ENCODE measurements at regions not wholly inside any gene's neighbourhood (a gene's known extent, or its start where the extent isn't known, plus 50 kb on each side); places are given as distances from the start of the nearest gene placed in this dataset.

DNA sequence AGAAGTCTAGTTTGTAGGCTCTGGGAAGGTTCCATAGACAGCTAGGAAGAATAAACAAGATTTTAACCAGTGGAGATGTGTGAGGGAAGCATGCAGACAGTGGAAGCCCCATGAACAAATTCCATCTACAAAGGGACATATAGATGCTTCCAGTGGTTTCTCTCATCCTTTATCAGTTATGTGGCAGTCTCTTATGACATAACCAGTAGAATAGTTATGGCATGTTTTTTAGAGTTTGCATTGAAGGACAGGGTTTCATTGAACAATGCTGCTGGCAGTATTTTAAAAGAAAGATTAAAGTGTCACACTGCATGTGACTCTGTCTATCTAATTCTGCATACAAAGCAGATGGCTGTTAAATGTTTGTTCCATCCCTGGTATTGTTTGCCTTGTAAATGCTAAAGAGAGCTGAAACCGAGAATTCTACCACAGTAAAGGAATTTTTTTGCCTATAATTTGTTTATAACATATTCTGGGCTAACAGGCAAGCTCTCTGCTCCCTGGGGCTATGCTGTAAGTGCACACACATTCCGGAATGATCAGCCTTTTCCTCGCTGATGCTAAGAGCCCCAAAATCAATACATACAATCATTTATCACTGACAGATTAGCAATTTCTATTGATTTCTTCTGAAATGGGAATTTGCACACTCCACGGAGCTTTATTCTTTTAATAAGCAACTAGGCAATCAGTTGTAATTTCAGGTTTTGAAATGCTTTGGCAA is 76.8 kb upstream of the PELI1 start:
- H3K4me3 ChIP-seq (ENCODE audit: control insufficient read depth, low read depth, low read length), result no peak overlapping the region
- TF ChIP-seq, protein P1, sequence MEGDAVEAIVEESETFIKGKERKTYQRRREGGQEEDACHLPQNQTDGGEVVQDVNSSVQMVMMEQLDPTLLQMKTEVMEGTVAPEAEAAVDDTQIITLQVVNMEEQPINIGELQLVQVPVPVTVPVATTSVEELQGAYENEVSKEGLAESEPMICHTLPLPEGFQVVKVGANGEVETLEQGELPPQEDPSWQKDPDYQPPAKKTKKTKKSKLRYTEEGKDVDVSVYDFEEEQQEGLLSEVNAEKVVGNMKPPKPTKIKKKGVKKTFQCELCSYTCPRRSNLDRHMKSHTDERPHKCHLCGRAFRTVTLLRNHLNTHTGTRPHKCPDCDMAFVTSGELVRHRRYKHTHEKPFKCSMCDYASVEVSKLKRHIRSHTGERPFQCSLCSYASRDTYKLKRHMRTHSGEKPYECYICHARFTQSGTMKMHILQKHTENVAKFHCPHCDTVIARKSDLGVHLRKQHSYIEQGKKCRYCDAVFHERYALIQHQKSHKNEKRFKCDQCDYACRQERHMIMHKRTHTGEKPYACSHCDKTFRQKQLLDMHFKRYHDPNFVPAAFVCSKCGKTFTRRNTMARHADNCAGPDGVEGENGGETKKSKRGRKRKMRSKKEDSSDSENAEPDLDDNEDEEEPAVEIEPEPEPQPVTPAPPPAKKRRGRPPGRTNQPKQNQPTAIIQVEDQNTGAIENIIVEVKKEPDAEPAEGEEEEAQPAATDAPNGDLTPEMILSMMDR (IDR thresholded peaks at IDR 0.05; ENCODE audit: control insufficient read depth, insufficient read depth, low read depth, low read length, missing control alignments), result no peak
- DNase-seq (ENCODE audit: low read depth), result no peak

GRCh38 chr2:64221935-64222334 is 77.7 kb upstream of the PELI1 start:
- no peak for DNase-seq (ENCODE audit: low read depth)
- no peak overlapping the region for H3K4me3 ChIP-seq (ENCODE audit: control insufficient read depth, low read depth, low read length)
- TF ChIP-seq, protein P1 (IDR thresholded peaks at IDR 0.05; ENCODE audit: control insufficient read depth, insufficient read depth, low read depth, low read length, missing control alignments), result no peak

DNA sequence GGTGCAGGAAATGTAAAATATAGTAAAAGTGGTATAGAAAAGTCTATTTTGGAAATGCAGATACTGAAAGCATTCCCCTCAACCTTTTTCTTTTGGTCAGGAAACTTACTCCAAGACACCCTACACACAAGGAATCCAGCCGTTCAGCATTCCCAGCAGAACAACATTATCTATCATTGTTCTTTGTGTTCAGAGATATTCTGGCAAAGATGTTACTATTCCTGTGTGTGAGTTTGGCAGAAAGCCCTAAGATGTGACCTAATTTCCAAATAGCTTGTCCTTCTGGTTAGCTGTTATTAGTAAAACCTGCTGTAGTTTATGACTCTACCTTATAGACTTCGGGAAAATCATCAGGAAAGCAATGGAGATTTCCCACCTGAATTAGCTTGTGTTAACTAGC is 78.1 kb upstream of the PELI1 start:
- TF ChIP-seq, protein P1 (IDR thresholded peaks at IDR 0.05; ENCODE audit: control insufficient read depth, insufficient read depth, low read depth, low read length, missing control alignments), result no peak
- H3K4me3 ChIP-seq (ENCODE audit: control insufficient read depth, low read depth, low read length), result no peak overlapping the region
- no peak for DNase-seq (ENCODE audit: low read depth)

DNA sequence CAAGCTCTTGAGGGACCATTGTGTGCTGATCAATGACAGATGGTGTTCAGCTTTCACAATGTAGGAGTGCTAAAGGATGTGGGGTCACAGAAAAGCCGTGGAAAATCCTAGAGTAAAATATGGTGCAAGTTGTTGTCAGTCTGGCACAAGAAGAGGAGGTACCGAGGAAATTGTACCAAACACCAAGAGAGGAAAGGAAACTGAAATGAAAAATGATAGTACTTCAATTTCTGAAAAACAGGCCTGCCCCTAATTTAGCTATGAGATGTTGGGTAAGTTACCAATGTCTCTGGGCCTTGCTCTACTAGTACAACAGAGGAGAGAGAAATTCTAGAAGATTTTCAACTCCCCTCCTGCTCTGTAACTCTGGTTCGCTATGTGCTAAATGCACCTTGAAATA is 78.8 kb upstream of the PELI1 start:
- H3K4me3 ChIP-seq (ENCODE audit: control insufficient read depth, low read depth, low read length), result no peak overlapping the region
- no peak for DNase-seq (ENCODE audit: low read depth)
- TF ChIP-seq, protein P1 (IDR thresholded peaks at IDR 0.05; ENCODE audit: control insufficient read depth, insufficient read depth, low read depth, low read length, missing control alignments), result no peak

DNA sequence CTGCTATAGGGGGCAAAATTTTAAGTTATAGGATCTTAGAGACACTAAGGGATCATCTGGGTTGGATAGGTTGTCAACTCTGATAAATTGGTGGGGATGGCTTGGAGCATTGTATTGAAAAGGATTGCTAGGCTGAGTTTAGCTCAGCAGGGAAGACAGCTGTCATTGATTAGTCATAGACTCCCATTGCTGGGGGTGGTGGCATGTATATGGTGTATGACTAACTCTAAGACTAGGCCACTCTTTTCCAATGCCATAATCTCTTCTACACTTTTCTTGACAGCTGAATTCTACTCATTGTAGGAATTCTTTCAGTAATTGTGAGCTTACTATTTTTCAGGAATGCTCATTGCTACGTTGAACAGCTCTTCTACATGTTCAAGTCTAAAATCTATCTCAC is 81.3 kb upstream of the PELI1 start:
- no peak for DNase-seq (ENCODE audit: low read depth)
- H3K4me3 ChIP-seq (ENCODE audit: control insufficient read depth, low read depth, low read length), result no peak overlapping the region
- TF ChIP-seq, protein P1 (IDR thresholded peaks at IDR 0.05; ENCODE audit: control insufficient read depth, insufficient read depth, low read depth, low read length, missing control alignments), result no peak

GRCh38 chr2:64226611-64227010 is 82.4 kb upstream of the PELI1 start:
- DNase-seq (ENCODE audit: low read depth), result no peak
- H3K4me3 ChIP-seq (ENCODE audit: control insufficient read depth, low read depth, low read length), result no peak overlapping the region
- TF ChIP-seq, protein P1 (IDR thresholded peaks at IDR 0.05; ENCODE audit: control insufficient read depth, insufficient read depth, low read depth, low read length, missing control alignments), result no peak
